ENCODE measurements at regions not wholly inside any gene's neighbourhood (a gene's known extent, or its start where the extent isn't known, plus 50 kb on each side); places are given as distances from the start of the nearest gene placed in this dataset.

DNA sequence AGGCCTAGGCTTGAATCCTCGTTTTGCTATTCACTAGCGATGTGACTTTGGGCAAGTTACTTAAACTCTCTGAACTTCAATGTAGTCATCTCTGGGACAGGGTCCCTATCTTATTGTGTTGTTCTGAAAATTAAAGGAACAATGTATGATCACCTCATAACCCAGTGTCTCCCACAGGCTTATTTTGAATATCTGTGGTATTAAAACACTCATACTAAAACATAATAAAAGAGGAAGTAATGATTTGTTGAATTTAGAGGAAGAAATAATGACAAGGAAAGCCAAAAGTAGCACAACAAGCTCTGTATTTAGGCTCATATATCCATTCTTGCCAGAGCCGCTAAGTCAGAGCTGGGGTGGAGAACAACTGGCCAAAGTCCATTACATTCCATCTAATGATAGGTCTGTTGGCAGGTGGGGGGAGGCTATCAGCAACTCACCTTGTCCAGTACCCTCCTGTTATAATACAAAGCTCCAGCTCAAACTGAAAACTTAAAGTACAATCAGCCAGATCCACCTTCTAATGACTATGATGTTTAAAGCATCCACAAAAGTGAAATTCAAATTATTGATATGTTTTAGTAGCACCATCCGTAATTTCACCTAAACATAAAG is 64.5 kb upstream of the LSM6 start:
- TF ChIP-seq, protein P1, sequence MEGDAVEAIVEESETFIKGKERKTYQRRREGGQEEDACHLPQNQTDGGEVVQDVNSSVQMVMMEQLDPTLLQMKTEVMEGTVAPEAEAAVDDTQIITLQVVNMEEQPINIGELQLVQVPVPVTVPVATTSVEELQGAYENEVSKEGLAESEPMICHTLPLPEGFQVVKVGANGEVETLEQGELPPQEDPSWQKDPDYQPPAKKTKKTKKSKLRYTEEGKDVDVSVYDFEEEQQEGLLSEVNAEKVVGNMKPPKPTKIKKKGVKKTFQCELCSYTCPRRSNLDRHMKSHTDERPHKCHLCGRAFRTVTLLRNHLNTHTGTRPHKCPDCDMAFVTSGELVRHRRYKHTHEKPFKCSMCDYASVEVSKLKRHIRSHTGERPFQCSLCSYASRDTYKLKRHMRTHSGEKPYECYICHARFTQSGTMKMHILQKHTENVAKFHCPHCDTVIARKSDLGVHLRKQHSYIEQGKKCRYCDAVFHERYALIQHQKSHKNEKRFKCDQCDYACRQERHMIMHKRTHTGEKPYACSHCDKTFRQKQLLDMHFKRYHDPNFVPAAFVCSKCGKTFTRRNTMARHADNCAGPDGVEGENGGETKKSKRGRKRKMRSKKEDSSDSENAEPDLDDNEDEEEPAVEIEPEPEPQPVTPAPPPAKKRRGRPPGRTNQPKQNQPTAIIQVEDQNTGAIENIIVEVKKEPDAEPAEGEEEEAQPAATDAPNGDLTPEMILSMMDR (IDR thresholded peaks at IDR 0.05) = no peak
- TF ChIP-seq POLR2A (IDR thresholded peaks at IDR 0.05) = no peak
- TF ChIP-seq EP300 (IDR thresholded peaks at IDR 0.05) = no peak

All from tibial nerve (tissue), 4 donors.